HG02840 (cell line): ENCODE measurements at regions not wholly inside any gene's neighbourhood (a gene's known extent, or its start where the extent isn't known, plus 50 kb on each side); places are given as distances from the start of the nearest gene placed in this dataset.

Experiments
- ATAC-seq: cut with Tn5 transposase; IDR thresholded peaks from one replicate; pipeline ENCODE4 v1.9.1; 2021; ENCODE audit warnings: mild to moderate bottlenecking, moderate library complexity, moderate number of reproducible peaks; ENCODE audit not compliant: unreplicated experiment, low FRiP score

GRCh38 chr10:120271696-120272095 lies 185.3 kb upstream of the PLPP4 start:
- ATAC-seq, result no peak

DNA sequence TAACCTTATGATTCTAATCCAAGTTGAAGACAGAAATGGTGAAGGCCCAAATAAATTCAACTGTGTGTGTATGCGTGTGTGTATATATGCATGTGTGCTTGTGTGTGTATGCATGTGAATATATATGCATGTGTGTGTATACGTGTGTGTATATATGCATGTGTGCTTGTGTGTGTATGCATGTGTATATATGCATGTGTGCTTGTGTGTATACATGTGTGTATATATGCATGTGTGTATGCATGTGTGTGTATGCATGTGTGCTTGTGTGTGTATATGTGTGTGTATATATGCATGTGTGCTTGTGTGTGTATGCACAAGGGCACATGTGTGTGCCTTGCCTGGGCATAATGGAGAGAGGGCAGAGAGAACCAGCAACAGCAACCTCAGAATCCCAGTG lies 184.7 kb upstream of the PLPP4 start:
- no peak for ATAC-seq

- ATAC-seq, result no peak
These were observed 179.0 kb upstream of the PLPP4 start for GRCh38 chr10:120278069-120278468.

- ATAC-seq, result no peak
These were observed 177.8 kb upstream of the PLPP4 start for GRCh38 chr10:120279196-120279595.

GRCh38 chr10:120282421-120282820 lies 174.6 kb upstream of the PLPP4 start:
- no peak for ATAC-seq

DNA sequence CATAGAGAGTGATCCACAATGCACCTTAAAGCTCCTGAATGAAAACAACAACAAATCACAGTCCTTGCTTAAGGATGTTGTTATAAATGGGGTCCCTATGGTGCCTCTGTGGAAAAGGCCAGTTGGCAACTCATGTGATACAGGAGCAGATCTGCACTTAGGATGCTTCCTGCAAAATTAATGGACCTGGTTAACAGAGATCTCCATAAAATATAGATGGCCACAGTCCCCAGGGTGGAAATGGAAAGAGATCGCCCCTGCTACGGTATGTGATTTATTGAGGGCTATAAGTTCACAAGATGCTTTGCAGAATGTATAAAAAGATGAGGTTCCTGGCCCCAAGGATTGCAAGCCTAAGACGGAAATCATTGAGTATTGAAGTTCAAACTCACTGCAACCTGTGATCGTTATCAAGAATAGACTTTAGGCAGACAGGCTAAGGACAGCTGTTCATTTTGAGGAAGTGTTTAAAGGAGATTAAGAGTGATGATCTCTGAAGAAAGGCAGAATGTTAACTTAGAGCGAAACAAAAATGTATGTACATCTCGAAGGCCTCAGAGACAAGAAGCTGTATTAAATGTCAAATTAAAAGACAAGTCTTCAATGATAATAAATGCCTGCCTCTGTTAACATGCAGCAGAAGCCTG lies 174.1 kb upstream of the PLPP4 start:
- no peak for ATAC-seq

DNA sequence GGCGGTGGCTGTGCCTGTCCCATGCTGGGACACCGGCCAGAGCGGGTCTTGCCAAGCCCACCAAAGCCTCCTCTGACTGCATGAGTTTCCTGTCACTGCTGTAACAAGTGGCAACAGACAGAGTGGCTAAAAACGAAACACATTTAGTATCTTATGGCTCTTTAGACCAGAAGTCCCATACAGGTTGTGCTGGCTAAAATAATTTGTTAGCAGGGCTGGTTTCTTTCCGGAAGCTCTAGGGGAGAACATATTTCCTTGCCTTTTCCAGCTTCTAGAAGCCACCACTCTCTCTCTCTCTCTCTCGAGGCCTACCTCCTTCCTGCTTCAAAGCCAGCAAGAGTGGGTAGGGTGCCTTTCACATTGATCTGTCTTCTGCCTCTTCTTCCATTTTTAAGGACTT lies 171.6 kb upstream of the PLPP4 start:
- ATAC-seq, result no peak

GRCh38 chr10:120286280-120286679 lies 170.7 kb upstream of the PLPP4 start:
- ATAC-seq, result no peak

GRCh38 chr10:120300513-120300912 lies 156.5 kb upstream of the PLPP4 start:
- ATAC-seq, result no peak

DNA sequence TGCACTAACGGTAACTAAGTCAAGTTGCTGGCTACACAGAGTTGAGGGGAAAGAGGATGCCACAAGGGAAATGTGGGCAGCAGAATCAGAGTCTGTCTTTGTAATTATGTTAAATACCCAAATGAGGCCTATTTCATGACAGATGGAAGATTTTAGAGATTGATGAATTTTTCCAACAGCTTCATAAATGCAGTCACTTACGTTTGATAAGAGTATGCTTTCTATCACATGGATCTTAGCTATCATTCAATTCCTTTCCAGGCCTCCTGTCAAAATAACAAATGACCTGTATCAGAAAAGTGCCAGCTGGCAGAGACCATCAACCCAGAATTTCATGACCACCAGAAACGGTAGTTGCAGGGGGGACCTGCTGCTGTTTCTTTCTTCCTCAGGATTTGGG lies 148.4 kb upstream of the PLPP4 start:
- ATAC-seq, result no peak

- no peak for ATAC-seq
These were observed 143.3 kb upstream of the PLPP4 start for GRCh38 chr10:120313715-120314114.

DNA sequence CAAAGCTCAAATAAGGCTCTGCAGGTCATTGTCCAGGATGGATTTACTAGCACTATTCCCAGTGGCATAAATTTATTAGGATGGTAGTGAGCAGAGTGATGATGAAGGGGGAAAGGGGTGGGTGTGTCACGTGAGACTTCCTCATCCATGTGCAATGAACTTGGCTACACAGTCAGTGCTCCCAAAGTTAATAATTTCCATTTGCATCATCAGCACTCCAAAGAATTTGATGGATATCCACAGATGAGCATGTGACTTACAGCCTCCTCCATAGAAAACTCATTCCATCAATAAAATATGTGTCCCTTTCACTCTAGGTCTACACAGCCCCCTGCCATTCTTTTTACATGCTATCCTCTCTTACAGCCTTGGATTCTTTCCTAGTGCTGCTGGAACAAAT lies 142.6 kb upstream of the PLPP4 start:
- ATAC-seq, result no peak

GRCh38 chr10:120318862-120319261 lies 138.2 kb upstream of the PLPP4 start:
- no peak for ATAC-seq

DNA sequence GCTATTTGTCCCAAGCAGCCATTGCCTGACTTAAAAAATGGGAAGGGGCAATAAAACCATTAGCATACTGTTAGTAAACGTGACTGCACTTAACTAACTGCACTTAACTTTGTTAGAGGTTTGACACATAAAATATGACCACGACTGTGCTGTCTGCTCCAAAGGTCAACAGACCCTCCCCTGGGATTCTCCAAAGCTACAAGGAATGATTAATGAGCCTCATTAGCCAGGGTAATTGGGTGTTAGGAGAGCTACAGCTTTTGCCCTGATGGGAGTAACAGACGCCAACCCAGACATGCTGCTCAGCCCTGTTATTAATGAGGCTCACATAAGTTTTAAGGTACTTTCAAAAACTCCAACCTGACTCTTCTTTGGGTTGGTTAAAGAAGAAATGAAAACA lies 129.4 kb upstream of the PLPP4 start:
- no peak for ATAC-seq

- ATAC-seq, result no peak
These were observed 128.4 kb upstream of the PLPP4 start for GRCh38 chr10:120328647-120329046.

- no peak for ATAC-seq
These were observed 121.5 kb upstream of the PLPP4 start for GRCh38 chr10:120335553-120335952.

- no peak for ATAC-seq
These were observed 120.6 kb upstream of the PLPP4 start for GRCh38 chr10:120336306-120336910.

GRCh38 chr10:120336911-120337540 lies 120.0 kb upstream of the PLPP4 start:
- no peak for ATAC-seq

DNA sequence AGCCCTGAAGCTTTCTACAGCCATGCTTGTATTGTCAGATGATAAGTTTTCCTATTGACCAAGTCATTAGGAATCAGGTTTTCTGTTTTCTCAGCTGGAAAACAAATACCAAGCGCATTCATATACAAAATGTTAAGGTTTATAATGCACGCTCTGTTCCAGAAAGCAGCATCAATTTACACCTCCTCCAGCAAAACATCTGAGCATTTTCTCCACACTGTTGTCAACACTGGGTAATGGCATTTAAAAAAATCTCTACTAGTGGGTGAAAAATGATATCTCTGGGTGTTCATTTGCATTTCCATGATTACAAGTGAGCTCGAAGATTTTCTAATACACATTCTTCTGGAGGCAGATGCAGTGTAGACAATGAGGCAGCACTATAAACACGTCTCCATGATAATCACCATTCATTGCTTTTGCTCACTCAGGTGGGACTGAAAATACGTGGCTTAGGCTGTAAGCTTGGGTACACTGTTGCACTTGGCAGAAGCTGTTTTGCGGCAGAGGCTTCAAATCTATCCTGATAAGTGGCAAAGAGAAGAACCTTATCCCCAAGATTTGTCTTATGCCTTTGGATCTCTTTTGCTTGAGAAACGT lies 114.8 kb upstream of the PLPP4 start:
- no peak for ATAC-seq

DNA sequence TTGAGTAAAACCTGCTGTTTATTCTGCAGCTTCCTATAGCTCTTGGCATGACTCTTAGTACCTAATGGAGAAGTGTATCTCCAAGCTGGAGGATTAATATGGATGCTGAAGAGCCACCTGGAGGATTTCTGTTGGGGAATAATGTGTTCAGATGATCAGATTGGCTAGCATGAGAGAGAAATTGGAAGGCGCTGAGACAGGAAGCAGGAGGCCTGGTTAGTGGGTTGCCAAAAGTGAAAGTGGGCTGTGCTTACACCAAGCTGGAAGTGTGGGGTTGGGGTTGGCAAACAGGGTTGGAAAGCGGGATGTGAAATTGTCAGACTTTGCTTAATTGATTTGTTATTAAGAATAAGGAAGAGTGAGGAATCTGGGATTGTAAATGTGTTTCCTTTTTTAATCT lies 111.8 kb upstream of the PLPP4 start:
- no peak for ATAC-seq

DNA sequence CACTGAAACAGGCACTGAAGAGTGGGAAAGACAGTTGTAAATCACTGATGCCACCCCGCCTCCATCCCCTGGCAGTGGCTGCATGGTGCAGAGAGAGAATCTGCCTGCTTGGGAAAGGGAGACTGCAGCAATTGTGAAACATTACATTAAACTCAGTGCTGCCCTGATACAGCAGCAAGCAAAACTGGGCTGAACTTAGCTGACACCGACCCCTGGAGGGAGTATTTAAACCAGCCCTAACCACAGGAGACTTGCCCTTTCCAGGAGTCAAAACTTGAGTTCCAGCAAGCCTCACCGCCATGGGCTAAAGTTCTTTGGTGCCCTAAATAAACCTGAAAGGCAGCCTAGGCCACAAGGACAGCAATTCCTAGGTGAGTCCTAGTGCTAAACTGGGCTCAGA lies 109.4 kb upstream of the PLPP4 start:
- ATAC-seq, result no peak

- ATAC-seq, result no peak
These were observed 108.0 kb upstream of the PLPP4 start for GRCh38 chr10:120349069-120349468.
